Stomach (tissue), 4 donors: ENCODE measurements at regions not wholly inside any gene's neighbourhood (a gene's known extent, or its start where the extent isn't known, plus 50 kb on each side); places are given as distances from the start of the nearest gene placed in this dataset.

Source experiments
- CTCF ChIP-seq, 7 experiments: fragments of 450-650 bp in 4 of 7; fragments of 200-600 bp in 3 of 7; sonication (generic) in 3 of 7; IDR thresholded peaks; one replicate each; pipeline ENCODE4 v1.5.1; 2016 to 2019; ENCODE audit warnings: antibody characterized with exemption in 7 of 7, control low read depth in 2 of 7, mild to moderate bottlenecking in 1 of 7
- EP300 ChIP-seq: sonication (generic); formaldehyde crosslinking; IDR thresholded peaks from one replicate; pipeline ENCODE4 v1.6.1; 2017; ENCODE audit warnings: antibody characterized with exemption
- POLR2A ChIP-seq, 4 donors: fragments of 450-650 bp; IDR thresholded peaks; one replicate each; pipeline ENCODE4 v1.6.1; 2016; ENCODE audit warnings: antibody characterized with exemption in 4 of 4, control low read depth in 2 of 4, mild to moderate bottlenecking in 1 of 4, moderate library complexity in 1 of 4
- POLR2AphosphoS5 ChIP-seq, 3 donors: sonication (generic); formaldehyde crosslinking; IDR thresholded peaks; one replicate each; pipeline ENCODE4 v1.6.1; 2016; ENCODE audit warnings: antibody characterized with exemption in 3 of 3

- no peak for TF ChIP-seq CTCF (IDR thresholded peaks at IDR 0.05)
- TF ChIP-seq EP300, result no peak
- TF ChIP-seq POLR2A (IDR thresholded peaks at IDR 0.05), result no peak
- TF ChIP-seq POLR2AphosphoS5 (IDR thresholded peaks at IDR 0.05), result no peak
Measured at GRCh38 chr20:11529047-11529446, 388.6 kb upstream of the BTBD3 start.
